ENCODE measurements at regions not wholly inside any gene's neighbourhood (a gene's known extent, or its start where the extent isn't known, plus 50 kb on each side); places are given as distances from the start of the nearest gene placed in this dataset.

DNA sequence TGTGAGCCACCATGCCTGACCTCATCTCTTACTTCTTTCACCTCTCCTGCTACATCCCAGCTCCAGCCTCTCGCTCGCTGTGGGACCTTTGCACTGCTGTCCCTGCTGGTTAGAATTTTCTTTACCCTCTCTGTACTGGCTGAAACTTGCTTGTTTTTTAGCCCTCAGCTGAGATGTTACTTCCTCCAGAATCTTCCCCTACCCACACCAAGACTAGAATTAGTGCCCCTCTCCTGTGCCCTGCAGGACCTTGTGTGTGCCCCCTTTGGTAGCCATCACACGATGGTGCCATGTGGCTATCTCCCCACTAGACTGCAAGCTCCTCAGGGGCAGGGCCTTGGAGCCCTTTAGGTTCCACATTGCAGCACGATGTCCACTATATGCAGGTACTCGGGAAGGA lies 84.1 kb downstream of the AIPL1 start:
- Histone ChIP-seq H3K79me1 (ENCODE audit: low read depth in 1 of 2, low read length in 2 of 2) (no peaks in the 10 kb centered on the region), H4K8ac (ENCODE audit: low read depth in 2 of 2, low read length in 2 of 2) (no peak overlapping the region), H2AFZ (replicated peaks; ENCODE audit: low read length, poor library complexity) (no peak overlapping the region), H3K4me3 (ENCODE audit: insufficient read depth, low read depth, low read length) (no peak overlapping the region), H2BK20ac (ENCODE audit: low read depth, low read length) (no peak overlapping the region), H3K4ac (ENCODE audit: low read depth, low read length) (no peak overlapping the region), H3K14ac (replicated peaks; ENCODE audit: low read depth, low read length) (no peak overlapping the region), H4K20me1 (ENCODE audit: insufficient read depth, low read length) (no peaks in the 10 kb centered on the region), H2BK5ac (ENCODE audit: low read depth, low read length, poor library complexity, severe bottlenecking) (no peak overlapping the region), H3K56ac (ENCODE audit: extremely low read depth, insufficient read depth, low read length) (no peak overlapping the region), H3K9ac (ENCODE audit: low read depth, low read length) (no peak overlapping the region), H3K23ac (ENCODE audit: low read depth, low read length) (no peak overlapping the region), H3K27me3 (ENCODE audit: control insufficient read depth, insufficient read depth, low read length) (no peaks in the 10 kb centered on the region), H2AK5ac (ENCODE audit: low read depth, low read length) (no peak overlapping the region), H2BK120ac (ENCODE audit: low read depth, low read length) (no peak overlapping the region), H2AK9ac (replicated peaks; ENCODE audit: low read depth, low read length, poor library complexity) (no peak overlapping the region), H3K9me3 (ENCODE audit: control insufficient read depth, insufficient read depth, low read length) (0 out of 2 replicates have a peak, but pooled peaks cover 3% of the 10 kb centered on the region), H3K36me3 (ENCODE audit: control insufficient read depth, insufficient read depth, low read length) (no peaks in the 10 kb centered on the region), H3K18ac (ENCODE audit: low read depth, low read length) (no peak overlapping the region), H4K5ac (ENCODE audit: low read depth, low read length) (no peak overlapping the region), H3K4me1 (ENCODE audit: control insufficient read depth, insufficient read depth, low read length) (no peaks in the 10 kb centered on the region), H3K4me2 (ENCODE audit: low read depth, low read length) (no peak overlapping the region), H2BK15ac (ENCODE audit: low read depth, low read length) (no peak overlapping the region), H3K27ac (ENCODE audit: insufficient read depth, low read length) (no peak overlapping the region), H4K91ac (ENCODE audit: insufficient read depth, low read depth, low read length) (no peak overlapping the region), H3K9me1 (ENCODE audit: insufficient read depth, low read length) (no peaks in the 10 kb centered on the region)
- 57% methylated on average over 4 of the region's 5 CpGs; no CpG with 5 or more reads in 1 of the 2 experiments for WGBS, 2 experiments (ENCODE audit: extremely low coverage in 2 of 2, insufficient read length in 1 of 2)
- dilution Hi-C loops (cut with HindIII; ENCODE audit: low sequenced_read_pairs, unreplicated experiment) (no loop called here), intact Hi-C loops (cut with micrococcal nuclease) (no loop called here), in situ Hi-C loops (cut with MboI; ENCODE audit: low sequenced_read_pairs) (no loop called here)
- no peak for DNase-seq
- TF ChIP-seq POLR2A (IDR thresholded peaks at IDR 0.05; ENCODE audit: low read depth, low read length) (no peak), RCOR1 (IDR thresholded peaks at IDR 0.05; ENCODE audit: insufficient replicate concordance, low read length) (no peak), CHD1 (IDR thresholded peaks at IDR 0.05; ENCODE audit: low read depth, low read length) (no peak), RFX5 (IDR thresholded peaks at IDR 0.05; ENCODE audit: low read depth, low read length) (no peak), RAD21 (IDR thresholded peaks at IDR 0.05; ENCODE audit: low read length) (no peak), BHLHE40 (IDR thresholded peaks at IDR 0.05; ENCODE audit: low read depth, low read length) (no peak), CTCF (conservative IDR thresholded peaks at IDR 0.05; ENCODE audit: low read depth, low read length) (no peak), MAFK (IDR thresholded peaks at IDR 0.05; ENCODE audit: low read depth, low read length) (no peak), SMC3 (IDR thresholded peaks at IDR 0.05; ENCODE audit: low read depth, low read length) (no peak), CEBPB (IDR thresholded peaks at IDR 0.05; ENCODE audit: low read depth, low read length) (no peak), MXI1 (IDR thresholded peaks at IDR 0.05; ENCODE audit: borderline replicate concordance, low read depth, low read length) (no peak), MAZ (IDR thresholded peaks at IDR 0.05; ENCODE audit: borderline replicate concordance, low read depth, low read length) (no peak), FOS (IDR thresholded peaks at IDR 0.05; ENCODE audit: low read depth, low read length) (no peak), NFE2L2 (IDR thresholded peaks at IDR 0.05; ENCODE audit: low read depth, low read length) (no peak)
- TF ChIP-seq, protein P1, sequence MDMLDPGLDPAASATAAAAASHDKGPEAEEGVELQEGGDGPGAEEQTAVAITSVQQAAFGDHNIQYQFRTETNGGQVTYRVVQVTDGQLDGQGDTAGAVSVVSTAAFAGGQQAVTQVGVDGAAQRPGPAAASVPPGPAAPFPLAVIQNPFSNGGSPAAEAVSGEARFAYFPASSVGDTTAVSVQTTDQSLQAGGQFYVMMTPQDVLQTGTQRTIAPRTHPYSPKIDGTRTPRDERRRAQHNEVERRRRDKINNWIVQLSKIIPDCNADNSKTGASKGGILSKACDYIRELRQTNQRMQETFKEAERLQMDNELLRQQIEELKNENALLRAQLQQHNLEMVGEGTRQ (IDR thresholded peaks at IDR 0.05; ENCODE audit: low read depth, low read length), result no peak
- TF ChIP-seq, protein P2, sequence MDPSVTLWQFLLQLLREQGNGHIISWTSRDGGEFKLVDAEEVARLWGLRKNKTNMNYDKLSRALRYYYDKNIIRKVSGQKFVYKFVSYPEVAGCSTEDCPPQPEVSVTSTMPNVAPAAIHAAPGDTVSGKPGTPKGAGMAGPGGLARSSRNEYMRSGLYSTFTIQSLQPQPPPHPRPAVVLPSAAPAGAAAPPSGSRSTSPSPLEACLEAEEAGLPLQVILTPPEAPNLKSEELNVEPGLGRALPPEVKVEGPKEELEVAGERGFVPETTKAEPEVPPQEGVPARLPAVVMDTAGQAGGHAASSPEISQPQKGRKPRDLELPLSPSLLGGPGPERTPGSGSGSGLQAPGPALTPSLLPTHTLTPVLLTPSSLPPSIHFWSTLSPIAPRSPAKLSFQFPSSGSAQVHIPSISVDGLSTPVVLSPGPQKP (IDR thresholded peaks at IDR 0.05; ENCODE audit: borderline replicate concordance, low read depth, low read length), result no peak
- ATAC-seq (ENCODE audit: low read depth), result no peak
- CTCF ChIA-PET, result no interaction called here
- no TSS peak for BruUV-seq (replicated peaks)
- POLR2A ChIA-PET (ENCODE audit: unreplicated experiment), result no interaction called here

Measured in IMR-90 (cell line).